Suprapubic skin (tissue), 4 donors: ENCODE measurements at regions not wholly inside any gene's neighbourhood (a gene's known extent, or its start where the extent isn't known, plus 50 kb on each side); places are given as distances from the start of the nearest gene placed in this dataset.

Experiments used
- DNase-seq, 2 donors: peaks; one replicate each; pipeline ENCODE4 v3.0.0-alpha.2; 2019; ENCODE audit warnings: low spot score in 2 of 2
- H3K27ac ChIP-seq: fragments of 200-600 bp; sonication (generic); one replicate; pipeline ENCODE4 v1.5.1; 2019
- H3K27me3 ChIP-seq: fragments of 200-600 bp; sonication (generic); one replicate; pipeline ENCODE4 v1.5.1; 2019
- H3K36me3 ChIP-seq: fragments of 200-600 bp; sonication (generic); one replicate; pipeline ENCODE4 v1.5.1; 2019
- H3K4me1 ChIP-seq: fragments of 200-600 bp; sonication (generic); one replicate; pipeline ENCODE4 v1.5.1; 2019
- H3K4me3 ChIP-seq: fragments of 200-600 bp; sonication (generic); one replicate; pipeline ENCODE4 v1.5.1; 2019; ENCODE audit warnings: mild to moderate bottlenecking
- H3K9me3 ChIP-seq: fragments of 200-600 bp; sonication (generic); one replicate; pipeline ENCODE4 v1.5.1; 2019
- CTCF ChIP-seq, 2 donors: fragments of 200-600 bp in 1 of 2; fragments of 450-650 bp in 1 of 2; sonication (generic) in 1 of 2; IDR thresholded peaks; one replicate each; pipeline ENCODE4 v1.5.1; 2016 to 2019; ENCODE audit warnings: antibody characterized with exemption in 2 of 2, mild to moderate bottlenecking in 1 of 2, moderate library complexity in 1 of 2
- EP300 ChIP-seq: sonication (generic); formaldehyde crosslinking; IDR thresholded peaks from one replicate; pipeline ENCODE4 v1.6.1; 2017; ENCODE audit warnings: antibody characterized with exemption
- POLR2A ChIP-seq, 2 donors: fragments of 450-650 bp; IDR thresholded peaks; one replicate each; pipeline ENCODE4 v1.6.1; 2017; ENCODE audit warnings: antibody characterized with exemption in 2 of 2, mild to moderate bottlenecking in 2 of 2, moderate library complexity in 2 of 2
- POLR2AphosphoS5 ChIP-seq, 3 donors: sonication (generic); formaldehyde crosslinking; IDR thresholded peaks; one replicate each; pipeline ENCODE4 v1.6.1; 2017; ENCODE audit warnings: antibody characterized with exemption in 3 of 3
- WGBS: methylation state at CpG from one replicate; pipeline ENCODE4 v1.1.5; 2018; 5-methylcytosine and 5-hydroxymethylcytosine counted together

- DNase-seq: no peak
- 35% methylated on average over 1 of the region's 1 CpG for WGBS
- no peaks in the 10 kb centered on the region for H3K27me3 ChIP-seq
- no peaks in the 10 kb centered on the region for H3K36me3 ChIP-seq
- peaks cover 4% of the 10 kb centered on the region for H3K9me3 ChIP-seq
- H3K4me3 ChIP-seq: no peak overlapping the region
- no peaks in the 10 kb centered on the region for H3K4me1 ChIP-seq
- TF ChIP-seq EP300 (no peak), POLR2A (IDR thresholded peaks at IDR 0.05) (no peak), CTCF (IDR thresholded peaks at IDR 0.05) (no peak), POLR2AphosphoS5 (IDR thresholded peaks at IDR 0.05) (no peak)
- no peak overlapping the region for H3K27ac ChIP-seq
These were observed 797.3 kb downstream of the XPNPEP1 start for GRCh38 chr10:109126016-109126415.

- no peaks in the 10 kb centered on the region for H3K27me3 ChIP-seq
- peaks cover 10% of the 10 kb centered on the region for H3K9me3 ChIP-seq
- no peak overlapping the region for H3K4me3 ChIP-seq
- DNase-seq: no peak
- H3K36me3 ChIP-seq: no peaks in the 10 kb centered on the region
- H3K27ac ChIP-seq: no peak overlapping the region
- no peaks in the 10 kb centered on the region for H3K4me1 ChIP-seq
- WGBS: 72% methylated on average over 2 of the region's 2 CpGs
- TF ChIP-seq POLR2A (IDR thresholded peaks at IDR 0.05): no peak
- TF ChIP-seq EP300: no peak
- TF ChIP-seq CTCF (IDR thresholded peaks at IDR 0.05): no peak
- no peak for TF ChIP-seq POLR2AphosphoS5 (IDR thresholded peaks at IDR 0.05)
These were observed 808.1 kb downstream of the XPNPEP1 start for GRCh38 chr10:109115179-109115578.

- Histone ChIP-seq H3K36me3 (no peaks in the 10 kb centered on the region), H3K27me3 (no peaks in the 10 kb centered on the region), H3K4me3 (no peak overlapping the region), H3K9me3 (peaks cover 10% of the 10 kb centered on the region), H3K4me1 (no peaks in the 10 kb centered on the region), H3K27ac (no peak overlapping the region)
- WGBS: 63% methylated on average over 2 of the region's 2 CpGs
- TF ChIP-seq EP300 (no peak), POLR2A (IDR thresholded peaks at IDR 0.05) (no peak), POLR2AphosphoS5 (IDR thresholded peaks at IDR 0.05) (no peak), CTCF (IDR thresholded peaks at IDR 0.05) (no peak)
- DNase-seq: no peak
These were observed 808.7 kb downstream of the XPNPEP1 start for GRCh38 chr10:109114579-109114978.

- no peaks in the 10 kb centered on the region for H3K4me1 ChIP-seq
- no peak for TF ChIP-seq CTCF (IDR thresholded peaks at IDR 0.05)
- no peak for TF ChIP-seq POLR2A (IDR thresholded peaks at IDR 0.05)
- TF ChIP-seq EP300: no peak
- no peak for TF ChIP-seq POLR2AphosphoS5 (IDR thresholded peaks at IDR 0.05)
- H3K9me3 ChIP-seq: no peaks in the 10 kb centered on the region
- no peaks in the 10 kb centered on the region for H3K36me3 ChIP-seq
- DNase-seq: no peak
- H3K4me3 ChIP-seq: no peak overlapping the region
- H3K27me3 ChIP-seq: no peaks in the 10 kb centered on the region
- H3K27ac ChIP-seq: no peak overlapping the region
These were observed 816.7 kb downstream of the XPNPEP1 start for GRCh38 chr10:109106604-109107003.

- Histone ChIP-seq H3K9me3 (no peaks in the 10 kb centered on the region), H3K27me3 (no peaks in the 10 kb centered on the region), H3K27ac (no peak overlapping the region), H3K36me3 (no peaks in the 10 kb centered on the region), H3K4me1 (no peaks in the 10 kb centered on the region), H3K4me3 (no peak overlapping the region)
- WGBS: 51% methylated on average over 2 of the region's 2 CpGs
- no peak for TF ChIP-seq CTCF (IDR thresholded peaks at IDR 0.05)
- no peak for TF ChIP-seq POLR2A (IDR thresholded peaks at IDR 0.05)
- TF ChIP-seq POLR2AphosphoS5 (IDR thresholded peaks at IDR 0.05): no peak
- TF ChIP-seq EP300: no peak
- DNase-seq: no peak
These were observed 817.6 kb downstream of the XPNPEP1 start for GRCh38 chr10:109105725-109106124.
